Stimulated activated CD8-positive, alpha-beta memory T cell treated with anti-CD3 and anti-CD28 coated beads, Interleukin-15, amount 100 ng/mL, for 1 hour (primary cell): ENCODE measurements at regions not wholly inside any gene's neighbourhood (a gene's known extent, or its start where the extent isn't known, plus 50 kb on each side); places are given as distances from the start of the nearest gene placed in this dataset.

ENCODE experiments used
- DNase-seq: peaks from one replicate; pipeline ENCODE4 v3.0.0-alpha.2; 2020; ENCODE audit warnings: low read depth

- no peak for DNase-seq
Measured at GRCh38 chr6:85192596-85192995, 257.3 kb upstream of the NT5E start.

GRCh38 chr6:85192186-85192585, 257.7 kb upstream of the NT5E start:
- DNase-seq, result no peak

- no peak for DNase-seq
Measured at GRCh38 chr6:85191656-85192055, 258.2 kb upstream of the NT5E start.

- no peak for DNase-seq
Measured at GRCh38 chr6:85186546-85187175, 263.2 kb upstream of the NT5E start.

- no peak for DNase-seq
Measured at GRCh38 chr6:85185977-85186376, 263.9 kb upstream of the NT5E start.

GRCh38 chr6:85183841-85184240, 266.0 kb upstream of the NT5E start:
- DNase-seq, result no peak

GRCh38 chr6:85172705-85173104, 277.2 kb upstream of the NT5E start:
- no peak for DNase-seq

- no peak for DNase-seq
Measured at GRCh38 chr6:85172161-85172560, 277.7 kb upstream of the NT5E start.

- DNase-seq, result no peak
Measured at GRCh38 chr6:85169189-85169588, 280.7 kb upstream of the NT5E start.

- DNase-seq, result no peak
Measured at GRCh38 chr6:85168146-85168545, 281.7 kb upstream of the NT5E start.

GRCh38 chr6:85166114-85166741, 283.7 kb upstream of the NT5E start:
- DNase-seq, result no peak

- no peak for DNase-seq
Measured at GRCh38 chr6:85163156-85164080, 286.5 kb upstream of the NT5E start.

GRCh38 chr6:85157311-85157710, 292.6 kb upstream of the NT5E start:
- no peak for DNase-seq

GRCh38 chr6:85143676-85144075, 306.2 kb upstream of the NT5E start:
- DNase-seq, result no peak

- DNase-seq, result no peak
Measured at GRCh38 chr6:85137865-85138264, 312.0 kb upstream of the NT5E start.

GRCh38 chr6:85136310-85136709, 313.6 kb upstream of the NT5E start:
- DNase-seq, result no peak

GRCh38 chr6:85135376-85136094, 314.3 kb upstream of the NT5E start:
- no peak for DNase-seq

- DNase-seq, result no peak
Measured at GRCh38 chr6:85134172-85134571, 315.7 kb upstream of the NT5E start.

GRCh38 chr6:85132091-85132490, 317.8 kb upstream of the NT5E start:
- no peak for DNase-seq

- no peak for DNase-seq
Measured at GRCh38 chr6:85130743-85131142, 319.1 kb upstream of the NT5E start.

GRCh38 chr6:85129881-85130280, 320.0 kb upstream of the NT5E start:
- DNase-seq, result no peak

GRCh38 chr6:85128781-85129180, 321.1 kb upstream of the NT5E start:
- no peak for DNase-seq
